ENCODE measurements at regions not wholly inside any gene's neighbourhood (a gene's known extent, or its start where the extent isn't known, plus 50 kb on each side); places are given as distances from the start of the nearest gene placed in this dataset.
A peak's percentile ranks its signal among the peaks of the same experiment; 100 is the strongest.
"Not testable (repeated sequence)": the region's sequence is repeated elsewhere in the genome, so short reads cannot be mapped to it uniquely, and the experiment has no call there.

- no peak for DNase-seq
Observed at GRCh38 chr2:146615778-146616177, 1229.1 kb upstream of the ACVR2A start.

GRCh38 chr2:146608490-146608889, 1236.3 kb upstream of the ACVR2A start:
- DNase-seq = no peak

- no peak for DNase-seq
Observed at GRCh38 chr2:146604521-146604920, 1240.3 kb upstream of the ACVR2A start.

DNA sequence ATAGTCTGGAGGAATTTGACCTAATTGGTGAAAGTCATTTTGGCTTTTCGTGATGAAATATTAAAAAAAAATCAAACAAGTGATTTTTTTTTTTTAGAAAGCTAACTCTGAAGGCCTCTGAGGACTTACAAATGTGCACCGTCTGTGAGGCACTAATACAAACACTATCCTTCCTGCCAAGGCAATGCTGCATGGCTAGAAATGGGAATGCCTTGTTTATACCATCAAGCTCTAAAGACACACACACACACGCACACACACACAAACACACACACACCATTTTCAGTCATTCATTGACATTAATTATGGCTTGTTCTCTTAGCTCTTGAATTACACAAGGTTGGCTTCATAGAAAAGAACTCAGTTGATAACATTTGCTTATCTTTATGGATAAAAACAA, 1242.0 kb upstream of the ACVR2A start:
- no peak for DNase-seq

GRCh38 chr2:146602383-146602782, 1242.4 kb upstream of the ACVR2A start:
- no peak for DNase-seq

- DNase-seq = no peak
Observed at GRCh38 chr2:146598791-146599190, 1246.0 kb upstream of the ACVR2A start.

DNA sequence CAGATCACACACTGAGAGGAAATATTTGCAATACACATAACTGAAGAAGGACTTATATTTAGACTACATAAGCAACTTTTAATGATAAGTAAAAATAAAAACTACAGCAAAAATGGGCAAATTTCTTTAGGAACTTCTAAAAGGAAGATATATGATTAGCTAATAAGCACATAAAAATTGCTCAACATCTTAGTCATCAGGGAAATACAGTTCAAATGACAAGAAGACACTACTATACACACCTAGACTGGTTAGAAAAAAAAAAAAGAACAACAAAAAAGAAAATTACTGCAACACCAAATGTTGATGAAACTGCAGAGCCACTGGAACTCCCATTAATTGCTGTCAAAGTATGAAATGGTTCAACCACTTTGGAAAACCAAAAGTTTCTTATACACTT, 1247.5 kb upstream of the ACVR2A start:
- no peak for DNase-seq

DNA sequence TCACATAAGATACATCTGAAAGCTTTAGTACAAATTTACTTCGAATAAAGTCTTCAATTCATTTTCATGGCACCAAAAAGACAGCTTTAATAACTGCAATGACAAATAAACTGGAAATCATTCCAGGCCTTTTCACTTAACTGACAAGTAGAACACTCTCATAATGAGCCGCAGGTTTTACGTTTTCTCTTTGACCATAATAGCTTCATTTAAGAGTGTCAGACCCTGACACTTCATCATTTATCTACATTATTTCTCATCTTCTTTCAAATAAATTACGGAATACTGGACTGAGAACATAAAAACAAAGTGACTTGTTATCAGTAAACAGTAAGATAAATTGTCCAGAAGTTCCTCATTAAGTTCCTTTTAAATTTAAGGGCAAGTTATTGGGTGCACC, 1252.9 kb upstream of the ACVR2A start:
- no peak for DNase-seq

- no peak for DNase-seq
Observed at GRCh38 chr2:146587291-146587713, 1257.5 kb upstream of the ACVR2A start.

GRCh38 chr2:146584316-146584715, 1260.5 kb upstream of the ACVR2A start:
- DNase-seq = no peak

DNA sequence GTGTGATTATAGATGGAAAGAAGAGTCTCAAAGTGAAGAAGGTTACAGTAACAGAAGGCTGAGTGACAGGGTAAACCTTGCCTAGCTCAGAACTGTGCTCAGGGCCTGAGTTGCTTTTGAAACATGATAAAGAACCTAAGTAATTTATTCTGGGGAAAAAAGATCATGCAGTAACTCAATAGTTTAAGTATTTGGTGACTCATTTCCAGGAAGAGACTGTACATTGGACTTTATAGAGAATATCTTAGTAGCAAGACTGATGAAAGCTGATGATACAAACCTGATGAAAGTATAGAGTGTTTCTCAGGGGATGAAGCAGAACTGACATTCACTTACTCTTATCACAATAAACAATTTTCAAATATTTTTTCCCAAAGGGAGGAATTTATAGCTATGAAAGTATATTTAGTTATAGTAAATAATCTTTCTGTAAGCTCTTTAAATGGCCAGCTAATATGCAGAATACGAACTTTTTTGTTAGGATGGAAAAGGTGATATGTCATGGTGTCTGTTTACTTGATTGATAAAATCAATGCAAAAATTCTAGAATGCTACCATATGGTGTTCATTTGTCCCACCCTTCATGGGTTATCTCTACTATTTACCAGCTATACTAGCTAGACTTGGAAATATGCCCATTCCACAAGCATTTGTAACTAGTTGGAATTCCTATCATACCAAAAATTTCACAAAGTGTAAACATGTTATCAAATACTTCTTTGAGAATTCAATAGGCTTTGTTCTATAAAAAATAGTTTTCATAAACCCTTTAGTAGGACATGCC, 1265.5 kb upstream of the ACVR2A start:
- DNase-seq = no peak

GRCh38 chr2:146576339-146577111, 1268.3 kb upstream of the ACVR2A start:
- DNase-seq = peak; percentile 62

GRCh38 chr2:146572598-146572997, 1272.2 kb upstream of the ACVR2A start:
- DNase-seq = no peak

- DNase-seq = no peak
Observed at GRCh38 chr2:146561996-146562395, 1282.8 kb upstream of the ACVR2A start.

- no peak for DNase-seq
Observed at GRCh38 chr2:146547236-146547635, 1297.6 kb upstream of the ACVR2A start.

DNA sequence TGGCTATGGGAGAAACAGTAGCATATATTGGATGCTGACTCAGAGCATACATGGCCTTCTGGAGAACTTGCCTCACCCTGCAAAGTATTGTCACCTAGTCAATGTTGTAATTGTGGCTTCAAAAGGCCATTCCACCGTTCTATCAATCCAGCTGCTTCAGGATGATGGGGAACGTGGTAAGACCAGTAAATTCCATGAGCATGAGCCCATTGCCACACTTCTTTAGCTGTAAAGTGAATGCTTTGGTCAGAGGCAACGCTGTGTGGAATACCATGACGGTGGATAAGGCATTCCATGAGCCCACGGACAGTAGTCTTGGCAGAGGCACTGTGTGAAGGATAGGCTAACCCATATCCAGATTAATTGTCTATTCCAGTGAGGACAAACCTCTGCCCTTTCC, 1300.1 kb upstream of the ACVR2A start:
- DNase-seq = no peak

- no peak for DNase-seq
Observed at GRCh38 chr2:146541896-146542295, 1302.9 kb upstream of the ACVR2A start.

DNA sequence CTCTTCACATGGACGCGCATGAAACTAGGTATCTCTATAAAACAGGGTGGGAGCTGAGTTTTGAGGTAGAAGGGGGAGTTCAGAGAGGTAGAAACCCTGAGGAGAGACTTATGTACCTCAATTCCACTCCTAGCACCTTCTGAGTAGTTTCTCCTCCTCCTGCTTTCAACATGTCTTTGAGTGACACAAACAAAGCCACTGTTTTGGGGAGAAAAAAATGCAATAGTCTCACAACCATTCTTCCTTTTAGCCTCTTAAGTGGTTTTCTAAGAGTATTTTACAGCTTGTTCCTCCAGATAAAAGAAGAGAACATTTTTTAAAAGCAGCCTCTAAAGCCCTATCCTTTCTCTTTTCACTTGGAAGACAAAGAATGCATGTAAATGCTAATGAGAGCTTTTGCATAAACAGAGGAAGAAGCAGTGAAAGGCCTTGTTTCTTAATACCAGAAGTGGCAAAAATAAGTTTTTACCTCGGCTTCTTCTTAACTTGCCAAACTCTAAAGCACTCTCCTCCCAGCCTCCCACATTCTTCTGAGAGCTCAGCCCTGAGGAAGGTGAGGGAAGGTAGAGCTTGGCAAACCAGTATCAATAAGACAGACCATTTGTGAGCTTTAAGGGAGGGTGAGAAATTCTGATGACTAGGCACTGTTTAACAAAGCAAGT, 1304.4 kb upstream of the ACVR2A start:
- DNase-seq = no peak

GRCh38 chr2:146539739-146540138, 1305.1 kb upstream of the ACVR2A start:
- DNase-seq = not testable (repeated sequence)

- no peak for DNase-seq
Observed at GRCh38 chr2:146537477-146537876, 1307.4 kb upstream of the ACVR2A start.

GRCh38 chr2:146532509-146533147, 1312.2 kb upstream of the ACVR2A start:
- DNase-seq = no peak

DNA sequence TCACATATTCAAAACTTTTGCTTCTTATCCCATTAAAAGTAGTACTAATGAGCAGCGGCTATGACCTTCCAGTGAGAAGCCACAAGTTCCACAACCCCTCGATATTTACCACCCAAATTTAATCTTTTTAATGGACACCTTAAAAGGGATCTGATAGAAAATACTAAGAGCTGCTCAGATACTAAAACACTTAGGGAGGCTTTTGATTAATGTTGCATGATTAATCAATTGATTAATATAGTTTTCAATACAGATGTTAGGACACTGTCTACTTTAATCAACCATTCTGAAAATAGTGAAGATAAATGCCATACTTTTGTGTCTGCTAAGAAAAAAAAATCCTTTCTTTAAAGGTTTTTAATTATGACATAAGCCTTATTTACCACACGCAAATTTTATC, 1312.8 kb upstream of the ACVR2A start:
- no peak for DNase-seq

- DNase-seq = no peak
Observed at GRCh38 chr2:146530886-146531285, 1313.9 kb upstream of the ACVR2A start.
